Right hindlimb (tissue), 1 donor: ENCODE measurements at regions not wholly inside any gene's neighbourhood (a gene's known extent, or its start where the extent isn't known, plus 50 kb on each side); places are given as distances from the start of the nearest gene placed in this dataset.

Experiments
- DNase-seq: peaks from one replicate; pipeline ENCODE4 v3.0.0-alpha.2; 2018

- DNase-seq = peak; percentile 91
These were observed 101.4 kb upstream of the RTL1 start for GRCh38 chr14:101004954-101005353.

GRCh38 chr14:101005447-101005846, 101.9 kb upstream of the RTL1 start:
- DNase-seq = no peak

GRCh38 chr14:101006008-101006407, 102.5 kb upstream of the RTL1 start:
- no peak for DNase-seq

GRCh38 chr14:101007004-101007614, 103.6 kb upstream of the RTL1 start:
- peak; percentile 21 for DNase-seq

GRCh38 chr14:101007765-101008164, 104.2 kb upstream of the RTL1 start:
- no peak for DNase-seq

- peak; percentile 34 for DNase-seq
These were observed 104.7 kb upstream of the RTL1 start for GRCh38 chr14:101008196-101008595.

GRCh38 chr14:101008631-101009336, 105.3 kb upstream of the RTL1 start:
- DNase-seq = no peak

GRCh38 chr14:101009531-101009930, 106.0 kb upstream of the RTL1 start:
- DNase-seq = no peak

- DNase-seq = peak; percentile 13
These were observed 106.8 kb upstream of the RTL1 start for GRCh38 chr14:101010293-101010692.

GRCh38 chr14:101010835-101011234, 107.3 kb upstream of the RTL1 start:
- no peak for DNase-seq

GRCh38 chr14:101017209-101017608, 113.7 kb upstream of the RTL1 start:
- DNase-seq = peak; percentile 37

- peak; percentile 11 for DNase-seq
These were observed 114.5 kb upstream of the RTL1 start for GRCh38 chr14:101017806-101018560.

GRCh38 chr14:101018561-101019290, 115.2 kb upstream of the RTL1 start:
- peak; percentile 27 for DNase-seq

GRCh38 chr14:101019541-101019940, 116.0 kb upstream of the RTL1 start:
- peak; percentile 21 for DNase-seq

- DNase-seq = peak; percentile 24
These were observed 116.6 kb upstream of the RTL1 start for GRCh38 chr14:101019990-101020710.

GRCh38 chr14:101020834-101021370, 117.4 kb upstream of the RTL1 start:
- DNase-seq = peak; percentile 21

GRCh38 chr14:101022121-101022520, 118.6 kb upstream of the RTL1 start:
- DNase-seq = peak; percentile 17

GRCh38 chr14:101022916-101023435, 119.5 kb upstream of the RTL1 start:
- DNase-seq = peak; percentile 10

- peak; percentile 7 for DNase-seq
These were observed 121.2 kb upstream of the RTL1 start for GRCh38 chr14:101024686-101025085.

- DNase-seq = peak; percentile 12
These were observed 121.6 kb upstream of the RTL1 start for GRCh38 chr14:101025131-101025530.

- DNase-seq = peak; percentile 14
These were observed 122.2 kb upstream of the RTL1 start for GRCh38 chr14:101025696-101026095.

GRCh38 chr14:101026341-101026740, 122.8 kb upstream of the RTL1 start:
- DNase-seq = peak; percentile 11
